HK-2 (cell line): ENCODE measurements at regions not wholly inside any gene's neighbourhood (a gene's known extent, or its start where the extent isn't known, plus 50 kb on each side); places are given as distances from the start of the nearest gene placed in this dataset.
"Not testable (repeated sequence)": the region's sequence is repeated elsewhere in the genome, so short reads cannot be mapped to it uniquely, and the experiment has no call there.

Experiments
- DNase-seq: peaks from one replicate; pipeline ENCODE4 v3.0.0-alpha.2; 2018; ENCODE audit not compliant: unreplicated experiment

- no peak for DNase-seq
Observed at GRCh38 chr7:142636751-142637150, 112.5 kb upstream of the PRSS1 start.

GRCh38 chr7:142636107-142636506 lies 113.2 kb upstream of the PRSS1 start:
- DNase-seq = not testable (repeated sequence)

GRCh38 chr7:142632271-142633134 lies 116.8 kb upstream of the PRSS1 start:
- DNase-seq = peak; percentile 60

- DNase-seq = no peak
Observed at GRCh38 chr7:142629588-142630260, 119.5 kb upstream of the PRSS1 start.

GRCh38 chr7:142628945-142629344 lies 120.3 kb upstream of the PRSS1 start:
- no peak for DNase-seq

- not testable (repeated sequence) for DNase-seq
Observed at GRCh38 chr7:142627223-142627622, 122.0 kb upstream of the PRSS1 start.

- peak; percentile 56 for DNase-seq
Observed at GRCh38 chr7:142626420-142627035, 122.7 kb upstream of the PRSS1 start.

GRCh38 chr7:142625216-142625615 lies 124.1 kb upstream of the PRSS1 start:
- DNase-seq = not testable (repeated sequence)

GRCh38 chr7:142620402-142620801 lies 128.9 kb upstream of the PRSS1 start:
- DNase-seq = no peak

GRCh38 chr7:142618655-142619351 lies 130.5 kb upstream of the PRSS1 start:
- no peak for DNase-seq

GRCh38 chr7:142616842-142617241 lies 132.4 kb upstream of the PRSS1 start:
- no peak for DNase-seq

- no peak for DNase-seq
Observed at GRCh38 chr7:142616121-142616643, 133.1 kb upstream of the PRSS1 start.

- no peak for DNase-seq
Observed at GRCh38 chr7:142615508-142615907, 133.8 kb upstream of the PRSS1 start.

GRCh38 chr7:142614116-142614515 lies 135.2 kb upstream of the PRSS1 start:
- no peak for DNase-seq

GRCh38 chr7:142612237-142612881 lies 136.9 kb upstream of the PRSS1 start:
- DNase-seq = no peak

- DNase-seq = no peak
Observed at GRCh38 chr7:142611566-142612236, 137.6 kb upstream of the PRSS1 start.

- no peak for DNase-seq
Observed at GRCh38 chr7:142608630-142609428, 140.4 kb upstream of the PRSS1 start.

- DNase-seq = no peak
Observed at GRCh38 chr7:142607351-142607750, 141.9 kb upstream of the PRSS1 start.

- no peak for DNase-seq
Observed at GRCh38 chr7:142606081-142606480, 143.2 kb upstream of the PRSS1 start.

GRCh38 chr7:142604671-142605070 lies 144.6 kb upstream of the PRSS1 start:
- DNase-seq = no peak
